ENCODE measurements at regions not wholly inside any gene's neighbourhood (a gene's known extent, or its start where the extent isn't known, plus 50 kb on each side); places are given as distances from the start of the nearest gene placed in this dataset.

DNA sequence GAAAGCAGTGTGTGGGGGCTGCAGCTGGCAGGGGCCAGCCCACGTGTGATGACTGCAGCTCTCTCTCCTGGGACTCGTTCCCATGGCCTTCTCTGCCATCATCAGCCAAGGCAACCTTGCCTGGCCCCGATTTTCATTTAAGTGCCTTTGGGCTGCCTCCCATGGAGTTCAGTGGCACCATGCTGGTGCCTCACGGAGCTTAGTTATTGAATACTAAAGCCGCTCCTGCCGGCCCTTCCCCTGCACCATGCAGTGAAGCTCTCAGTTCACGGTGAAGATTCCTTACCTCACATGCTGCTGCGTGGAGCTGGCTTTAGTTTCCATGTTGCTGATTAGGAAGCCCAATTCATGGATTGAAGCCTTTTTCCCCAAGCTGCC, 141.5 kb upstream of the EEPD1 start:
- no peak for DNase-seq

DNA sequence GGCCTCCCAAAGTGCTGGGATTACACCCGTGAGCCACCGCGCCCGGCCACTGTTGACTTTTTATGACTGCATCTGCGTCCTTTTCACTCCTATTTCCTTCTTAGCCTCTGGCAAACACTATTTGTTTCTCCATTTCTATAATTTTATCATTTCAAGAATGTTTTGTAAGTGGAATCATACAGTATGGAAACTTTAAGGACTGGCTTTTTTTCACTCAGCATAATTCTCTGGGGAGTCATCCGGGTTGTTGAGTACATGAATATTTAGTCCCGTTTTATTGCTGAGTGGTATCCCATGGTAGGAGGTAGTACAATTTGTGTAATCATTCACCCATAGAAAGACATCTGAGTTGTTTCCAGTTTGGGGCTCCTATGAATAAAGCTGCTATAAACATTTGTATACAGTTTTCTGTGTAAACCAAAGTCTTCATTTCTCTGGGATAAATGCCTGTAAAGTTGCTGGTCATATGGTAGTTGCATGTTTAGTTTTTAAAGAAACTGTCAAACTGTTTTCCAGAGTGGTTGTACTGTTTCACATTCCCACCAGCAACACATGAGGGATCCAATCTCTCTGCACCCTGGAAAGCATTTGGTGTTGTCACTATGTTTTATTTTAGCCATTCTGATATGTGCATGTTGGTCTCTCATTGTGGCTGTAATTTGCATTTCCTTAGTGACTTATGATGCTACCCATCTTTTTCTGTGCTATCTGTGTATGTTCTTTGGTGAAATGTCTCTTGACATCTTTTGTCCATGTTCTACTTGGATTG, 139.6 kb upstream of the EEPD1 start:
- no peak for DNase-seq

DNA sequence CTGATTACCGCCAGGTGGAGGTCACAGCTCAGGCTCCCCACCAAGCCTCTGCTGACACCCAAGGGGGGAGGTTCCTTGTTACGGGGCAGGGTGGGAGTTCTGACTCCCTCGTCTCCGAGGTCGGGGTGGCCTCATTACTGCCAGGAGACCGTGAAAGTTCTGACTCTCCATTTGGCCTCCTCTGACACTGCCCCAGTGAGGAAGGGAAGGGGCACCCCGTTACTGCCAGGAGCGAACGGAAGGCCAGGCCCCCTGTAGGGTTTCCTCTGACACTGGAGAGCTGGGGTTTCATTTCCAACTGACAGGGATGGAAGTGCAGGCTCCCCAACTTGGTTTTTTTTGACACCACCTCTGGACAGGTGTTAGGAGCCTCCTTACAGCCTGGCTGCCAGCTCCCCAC, 138.1 kb upstream of the EEPD1 start:
- no peak for DNase-seq

DNA sequence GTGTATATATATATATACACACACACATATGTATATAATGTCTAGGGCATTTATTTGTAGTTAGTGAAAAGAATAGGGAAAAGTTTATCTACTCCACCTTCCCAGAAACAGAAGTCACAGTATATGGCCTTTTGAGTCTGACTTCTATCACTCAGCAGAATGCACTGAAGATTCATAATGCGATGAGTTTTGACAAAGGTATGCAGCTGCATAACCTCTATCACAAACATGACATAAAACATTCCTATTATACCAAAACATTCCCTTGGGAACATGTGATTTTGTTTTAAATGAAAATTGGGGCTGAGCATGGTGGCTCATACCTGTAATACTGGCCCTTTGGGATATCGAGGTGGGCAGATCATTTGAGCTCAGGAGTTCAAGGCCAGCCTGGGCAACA, 137.3 kb upstream of the EEPD1 start:
- no peak for DNase-seq

DNA sequence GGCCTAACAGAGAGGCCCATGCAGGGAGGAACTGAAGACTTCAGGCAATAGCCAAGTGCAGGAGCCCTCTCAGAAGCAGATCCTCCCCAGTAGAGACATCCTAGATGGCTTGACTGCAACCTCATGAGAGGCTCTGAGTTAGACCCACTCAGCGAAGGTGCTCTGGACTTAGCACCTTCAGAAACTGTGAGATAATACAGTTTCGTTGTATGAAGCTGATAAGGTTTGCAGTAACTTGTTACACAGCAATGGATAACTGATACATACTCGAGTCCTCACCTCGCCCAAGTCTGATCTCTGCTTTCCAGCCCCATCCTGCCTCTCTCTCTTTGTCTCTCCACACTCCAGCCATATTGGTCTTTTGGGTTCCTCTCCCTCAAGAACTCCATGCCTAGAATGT, 136.4 kb upstream of the EEPD1 start:
- no peak for DNase-seq

DNA sequence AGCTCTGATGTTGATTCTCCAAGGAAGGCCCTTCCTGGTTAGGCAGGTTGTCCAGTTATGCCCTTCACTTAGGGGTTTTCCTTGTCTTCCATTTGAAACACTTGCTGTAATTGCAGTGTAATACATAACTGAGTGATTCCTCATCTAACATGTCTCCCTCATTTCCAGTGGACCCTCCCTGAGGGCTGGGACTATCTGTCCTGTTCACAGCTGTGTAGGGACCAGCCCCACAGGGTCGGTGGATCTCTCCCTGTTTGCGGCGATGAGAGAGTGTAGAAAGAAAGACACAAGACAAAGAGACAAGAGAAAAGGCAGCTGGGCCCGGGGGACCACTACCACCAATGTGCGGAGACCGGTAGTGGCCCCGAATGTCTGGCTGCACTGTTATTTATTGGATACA, 135.9 kb upstream of the EEPD1 start:
- no peak for DNase-seq

DNA sequence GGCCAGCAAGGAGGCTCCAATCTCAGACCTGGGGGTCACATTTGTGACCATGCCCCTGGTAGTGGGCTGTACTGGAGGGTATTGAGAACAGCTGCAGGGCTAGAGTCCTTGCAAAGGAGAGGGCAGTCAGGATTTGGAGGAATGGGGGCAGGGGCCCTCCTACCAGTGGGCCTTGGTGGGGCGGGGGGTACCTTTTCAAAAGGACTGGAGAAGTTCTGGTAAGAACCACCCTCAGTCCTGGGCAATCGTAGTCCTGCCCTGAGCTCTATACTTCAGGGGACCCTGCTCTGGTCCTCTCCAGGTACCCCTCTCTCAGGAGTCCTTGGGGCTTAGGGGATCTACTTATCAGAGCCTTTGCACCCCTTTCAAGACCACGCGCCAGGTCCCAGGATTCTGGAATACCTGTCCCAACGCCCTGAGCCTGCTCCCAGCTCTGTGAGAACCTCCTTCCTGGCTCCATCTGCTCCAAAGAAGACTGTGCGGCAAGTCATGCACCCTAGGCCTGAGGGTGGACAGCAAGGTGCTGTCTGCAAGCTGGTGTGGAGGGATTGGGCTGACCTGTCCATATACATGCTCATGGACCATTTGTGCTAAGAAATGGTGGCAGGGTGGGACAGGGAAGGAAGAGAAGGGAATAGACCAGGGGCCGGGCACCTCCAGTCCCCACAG, 134.1 kb upstream of the EEPD1 start:
- no peak for DNase-seq

DNA sequence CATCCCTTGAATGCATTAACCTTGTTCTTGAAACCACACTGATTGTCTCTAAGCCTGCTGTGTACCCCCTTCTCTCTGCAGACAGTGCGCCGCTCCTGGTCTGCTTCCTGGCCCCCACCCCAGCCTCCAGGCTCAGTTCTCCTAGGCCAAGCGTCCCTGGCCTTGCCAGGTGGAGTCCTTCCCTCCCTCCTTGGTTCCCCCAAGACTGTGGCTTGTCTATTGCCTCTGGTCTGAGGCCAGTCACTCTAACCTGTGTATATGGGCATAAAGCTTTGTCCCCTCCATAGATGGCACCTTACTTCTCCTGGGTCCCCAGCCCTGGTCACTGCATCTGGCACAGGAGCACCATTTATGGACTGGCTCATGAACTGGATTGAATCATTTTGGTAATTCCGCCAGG, 133.5 kb upstream of the EEPD1 start:
- no peak for DNase-seq

DNA sequence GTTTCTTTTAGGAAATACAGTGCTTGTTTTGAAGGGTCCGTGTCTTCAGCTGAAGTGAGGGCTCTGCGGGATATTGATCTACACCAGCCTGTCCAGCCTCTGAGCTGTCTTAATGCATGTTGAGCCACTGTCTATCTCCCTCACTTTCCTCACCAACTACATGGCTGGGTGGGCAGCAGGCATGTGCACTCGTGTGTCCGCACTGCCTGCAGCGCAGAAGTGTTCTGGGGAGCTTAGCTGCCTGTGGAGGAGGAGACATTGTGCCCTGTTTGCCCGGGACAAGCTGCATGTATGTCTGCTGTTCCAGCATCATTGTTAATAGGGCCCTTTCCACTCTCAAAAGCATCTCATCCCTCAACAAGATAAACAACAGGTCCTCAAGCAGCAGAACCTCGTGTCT, 133.1 kb upstream of the EEPD1 start:
- DNase-seq, result no peak

DNA sequence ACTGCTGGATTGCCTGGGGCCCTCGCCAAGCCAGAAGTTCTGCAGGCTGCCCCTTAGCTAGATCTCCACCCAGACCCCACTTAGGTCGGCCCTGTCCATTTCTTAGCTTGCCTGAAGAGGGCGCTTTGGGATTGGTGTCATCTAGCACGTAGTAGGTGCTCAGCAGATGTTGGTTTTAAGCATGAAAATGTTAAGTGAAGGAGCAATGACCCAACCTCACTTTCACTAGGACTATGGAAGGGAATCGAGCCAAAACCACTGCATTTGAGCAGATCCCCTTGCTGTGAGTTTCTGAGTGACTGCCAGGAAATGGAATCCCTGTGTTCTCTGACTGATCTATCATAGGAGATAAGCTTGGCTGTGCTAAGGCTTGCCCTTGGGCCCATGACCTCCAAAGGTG, 131.7 kb upstream of the EEPD1 start:
- DNase-seq, result no peak

DNA sequence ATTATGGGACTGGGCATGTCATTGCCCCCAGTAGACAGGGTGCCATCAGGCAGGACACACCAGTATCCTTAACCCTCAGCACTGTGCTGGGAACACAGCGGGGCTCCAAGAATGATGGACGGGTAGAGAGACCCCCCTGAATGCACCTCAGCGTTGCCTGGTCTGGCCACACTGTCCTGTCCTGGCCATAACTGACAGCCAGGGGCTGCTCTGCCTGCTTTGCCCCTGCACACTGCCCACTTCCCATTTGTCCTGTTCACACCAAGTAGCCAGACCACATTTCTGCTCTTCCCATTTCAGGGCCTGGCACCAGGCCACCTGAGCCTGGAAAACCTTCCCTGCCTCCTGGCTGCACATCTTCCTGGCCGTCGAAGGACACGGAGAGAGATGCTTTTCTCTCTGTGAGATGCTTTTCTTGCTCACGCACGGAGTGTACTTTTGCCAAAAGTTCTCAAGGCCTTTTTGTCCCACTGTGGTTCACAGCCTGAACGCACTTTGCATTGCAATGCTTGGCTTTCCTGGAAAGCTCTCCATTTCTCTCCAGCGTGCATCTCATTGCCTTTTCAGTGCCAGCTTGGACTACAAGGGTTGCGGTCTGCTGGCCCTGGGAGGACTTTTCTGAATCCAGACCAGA, 131.0 kb upstream of the EEPD1 start:
- no peak for DNase-seq

DNA sequence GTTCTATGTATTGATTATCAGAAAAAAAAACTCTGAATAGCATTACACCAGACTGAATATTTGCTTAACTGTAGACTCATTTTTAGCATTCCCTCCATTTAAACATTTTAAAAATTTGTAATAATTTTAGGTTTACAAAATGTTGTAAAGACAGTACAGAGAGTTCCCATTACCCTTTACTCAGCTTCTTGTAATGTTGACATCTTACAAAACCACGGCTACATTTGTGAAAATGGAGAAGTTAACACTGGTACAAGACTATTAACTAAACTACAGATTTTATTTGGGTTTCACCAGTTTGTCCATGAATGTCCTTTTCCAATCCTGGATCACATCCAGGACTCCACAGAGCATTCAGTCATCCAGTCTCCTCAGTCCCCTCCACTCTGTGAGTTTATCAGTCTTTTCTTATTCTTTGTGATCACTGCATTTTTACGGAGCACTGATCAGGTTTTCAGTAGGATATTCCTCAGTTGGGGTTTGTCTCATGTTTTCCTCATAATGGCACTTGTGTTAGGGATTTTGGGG, 130.0 kb upstream of the EEPD1 start:
- DNase-seq, result no peak

DNA sequence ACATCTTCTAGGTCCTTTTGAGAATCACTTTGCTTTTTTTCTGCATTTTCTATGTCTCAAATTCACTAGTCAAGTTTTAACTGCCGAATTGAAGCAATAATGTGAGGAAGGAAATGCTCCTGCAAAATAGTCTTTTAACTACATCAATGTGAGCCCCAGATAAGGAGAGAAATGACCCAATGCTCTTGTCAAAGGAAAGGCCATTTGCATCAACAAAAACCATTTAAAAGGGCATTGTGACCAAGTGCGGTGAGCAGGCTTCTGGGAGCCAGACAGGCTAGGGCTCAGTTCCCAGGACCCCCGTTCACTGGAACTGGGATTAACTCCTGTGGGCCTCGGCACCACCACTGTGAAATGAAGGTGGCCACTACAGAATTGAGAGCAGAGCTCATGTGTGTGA, 127.9 kb upstream of the EEPD1 start:
- DNase-seq, result no peak

DNA sequence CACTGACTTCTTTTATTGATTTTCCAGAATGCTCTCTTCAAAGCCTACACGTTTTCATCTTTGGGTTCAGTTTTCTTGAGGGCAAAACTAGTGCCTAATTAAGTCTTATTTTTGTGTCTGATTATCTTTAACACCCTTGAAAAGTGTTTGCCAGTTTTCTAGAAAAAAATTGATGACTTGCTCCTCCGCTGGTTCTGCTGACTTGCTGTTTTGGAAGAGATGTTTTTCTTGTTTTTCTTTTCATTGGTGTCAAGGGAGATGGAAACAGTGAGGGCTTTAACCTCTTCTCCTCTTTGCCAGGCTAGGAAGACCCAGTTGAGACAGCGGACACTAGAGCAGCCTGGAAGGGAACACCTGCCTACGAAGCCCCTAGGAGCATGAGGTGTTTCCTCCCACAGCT, 123.7 kb upstream of the EEPD1 start:
- DNase-seq, result no peak

DNA sequence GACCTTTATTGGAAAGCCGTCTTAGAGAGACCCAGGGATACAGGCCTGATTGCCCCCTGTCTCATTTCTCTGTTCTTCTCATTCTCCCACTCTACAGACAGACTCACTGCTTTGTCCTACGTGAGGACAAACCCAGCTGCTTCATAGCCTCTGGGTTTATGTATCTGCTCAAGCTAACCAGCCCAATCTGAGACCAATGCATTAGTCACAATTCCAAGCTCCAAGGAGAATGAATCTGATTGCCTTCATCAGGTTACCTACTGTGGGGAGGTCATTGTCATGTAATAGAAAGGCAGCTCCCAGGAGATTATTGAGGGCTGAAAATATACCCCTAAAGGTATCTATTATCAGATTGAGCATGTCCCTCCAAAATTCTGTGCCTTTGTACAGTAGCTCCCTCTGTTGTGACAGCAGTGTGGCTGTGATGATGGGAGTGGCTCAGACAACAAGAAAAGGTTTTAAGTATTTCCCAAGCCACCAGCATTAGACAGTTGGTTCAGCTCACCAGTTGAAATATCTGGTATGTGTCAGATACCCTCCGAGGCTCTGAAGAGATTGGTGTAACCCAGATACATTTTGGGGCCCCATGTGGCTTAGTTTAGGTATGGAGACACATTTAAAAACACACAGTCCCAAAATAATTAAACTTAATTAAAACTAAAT, 123.1 kb upstream of the EEPD1 start:
- DNase-seq, result no peak

DNA sequence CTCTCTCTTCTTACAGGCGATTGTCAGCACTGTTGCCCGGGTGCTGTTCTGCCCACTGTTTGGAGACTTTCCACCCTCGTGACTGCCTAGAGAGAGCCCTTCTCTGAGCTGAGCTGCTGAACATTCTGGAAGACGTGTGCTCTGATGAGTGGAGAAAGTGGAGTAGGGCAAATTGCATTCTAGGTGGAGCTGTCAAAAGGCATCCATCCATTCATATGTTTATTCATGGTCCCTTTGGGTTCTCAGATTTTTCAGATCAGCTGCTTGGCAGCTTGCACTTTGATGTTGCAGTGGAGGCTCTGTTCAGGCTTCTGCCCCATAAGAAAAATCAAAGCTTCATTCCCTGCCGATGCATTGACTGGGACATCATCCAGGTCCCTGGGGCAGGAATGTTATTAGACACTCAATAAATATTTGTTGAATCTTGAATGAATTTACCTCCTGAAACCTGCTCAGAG, 120.7 kb upstream of the EEPD1 start:
- DNase-seq, result peak; percentile 28

DNA sequence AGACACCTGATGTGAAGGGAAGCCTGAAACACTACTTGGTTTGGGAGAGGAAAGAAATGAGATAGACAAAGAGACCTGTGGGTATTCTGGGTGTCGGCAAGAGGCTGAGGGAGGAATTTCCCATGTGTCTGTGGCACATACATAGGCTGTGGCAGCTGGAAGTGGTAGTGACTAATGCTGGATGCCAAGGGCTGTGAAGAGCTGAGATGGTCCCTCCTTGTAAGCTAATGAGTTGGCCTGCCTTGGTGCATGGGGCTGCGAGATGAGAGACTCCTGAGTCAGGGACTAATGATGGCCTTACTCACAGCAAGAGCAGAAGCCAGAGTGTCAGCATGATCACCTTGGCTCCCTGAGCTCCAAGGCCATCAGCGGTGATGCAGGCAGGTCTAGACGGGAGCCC, 119.0 kb upstream of the EEPD1 start:
- no peak for DNase-seq

DNA sequence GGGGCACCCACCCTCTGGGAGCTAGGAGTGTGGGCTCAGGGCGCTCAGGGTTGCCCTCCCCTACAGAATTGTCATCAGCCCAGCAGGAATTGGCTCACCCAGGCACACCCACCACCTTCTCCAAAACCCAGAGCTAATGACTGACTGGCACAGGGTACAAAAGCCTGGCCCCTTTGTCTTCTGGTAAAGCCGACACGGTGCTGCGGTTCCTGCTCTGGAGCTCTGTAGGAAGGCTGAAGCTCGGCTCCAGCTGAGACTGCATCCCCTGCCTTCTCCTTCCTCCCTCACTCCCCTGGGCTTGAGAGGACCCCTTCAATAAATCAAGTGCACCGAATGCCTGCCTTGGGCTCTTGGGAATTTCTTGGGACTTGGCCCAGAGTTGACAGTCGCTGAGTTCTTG, 117.9 kb upstream of the EEPD1 start:
- no peak for DNase-seq

DNA sequence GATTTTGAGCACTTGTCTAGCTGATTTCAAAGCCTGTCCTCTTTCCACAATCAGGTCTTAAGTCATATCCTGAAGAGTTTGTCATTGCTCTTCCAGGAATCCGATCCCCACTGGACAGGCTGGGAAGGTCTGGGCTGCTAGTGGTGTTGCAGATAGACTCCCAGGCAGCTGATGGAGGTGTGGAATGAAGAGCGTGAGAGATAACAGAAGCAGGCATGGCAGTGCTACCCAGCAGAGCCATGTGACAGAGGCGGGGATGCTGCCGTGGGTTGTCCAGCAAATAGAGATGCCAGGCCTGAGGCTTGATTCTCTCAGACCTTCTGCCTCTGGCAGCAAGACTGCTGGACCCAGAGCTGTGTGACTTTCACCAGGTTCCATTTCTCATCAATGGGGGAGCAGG, 116.5 kb upstream of the EEPD1 start:
- no peak for DNase-seq

DNA sequence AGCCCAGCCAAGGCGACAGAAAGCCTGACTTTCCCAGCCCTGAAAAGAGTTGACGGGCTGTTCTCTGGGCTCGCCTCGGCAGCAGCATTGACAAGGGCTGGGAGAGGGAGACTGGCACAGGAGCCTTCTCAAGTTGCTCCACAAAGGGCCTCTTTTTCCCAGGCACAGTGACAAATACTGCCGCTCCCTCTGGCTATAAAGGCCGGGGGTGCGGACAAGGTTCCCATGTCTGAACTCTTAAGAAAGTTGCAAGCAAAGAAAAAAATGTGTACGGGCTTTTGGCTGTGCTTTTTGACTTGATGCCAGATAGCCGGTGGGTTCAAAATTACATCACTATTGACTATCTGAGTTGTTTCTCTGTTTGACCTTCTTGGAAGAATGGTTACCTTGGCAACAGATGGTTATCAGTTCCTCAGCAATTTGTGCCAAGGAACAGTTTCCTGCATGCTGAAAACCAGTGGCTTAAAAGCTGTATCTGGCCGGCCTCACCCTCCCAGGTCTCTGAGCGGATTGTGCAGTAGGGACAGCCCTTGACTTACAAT, 115.9 kb upstream of the EEPD1 start:
- no peak for DNase-seq

DNA sequence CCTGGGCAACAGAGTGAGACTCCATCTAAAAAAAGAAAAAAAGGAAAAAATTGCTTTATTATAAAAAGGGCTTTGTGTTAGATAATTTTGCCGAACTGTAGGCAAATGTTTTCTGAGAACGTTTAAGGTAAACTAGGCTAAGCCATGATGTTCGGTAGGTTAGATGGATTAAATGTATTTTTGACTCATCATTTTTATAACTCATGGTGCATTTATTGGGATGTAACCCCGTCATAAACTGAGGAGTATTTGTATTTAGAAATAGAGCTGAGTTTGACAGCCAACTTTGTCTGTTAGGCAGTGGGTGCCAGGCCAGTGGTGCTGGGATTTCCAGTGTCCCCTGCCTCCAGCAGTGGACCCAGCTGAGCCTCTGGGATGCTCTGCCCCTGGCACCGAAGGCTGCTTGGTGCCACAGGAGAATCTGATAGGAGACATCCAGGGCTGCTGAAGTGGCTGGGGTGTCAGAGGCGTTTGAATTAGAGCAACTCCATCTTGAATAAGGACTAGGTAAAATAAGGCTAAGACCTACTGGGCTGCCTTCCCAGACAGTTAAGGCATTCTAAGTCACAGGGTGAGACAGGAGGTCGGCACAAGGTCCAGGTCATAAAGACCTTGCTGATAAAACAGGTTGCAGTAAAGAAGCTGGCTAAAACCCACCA, 114.9 kb upstream of the EEPD1 start:
- DNase-seq, result no peak

DNA sequence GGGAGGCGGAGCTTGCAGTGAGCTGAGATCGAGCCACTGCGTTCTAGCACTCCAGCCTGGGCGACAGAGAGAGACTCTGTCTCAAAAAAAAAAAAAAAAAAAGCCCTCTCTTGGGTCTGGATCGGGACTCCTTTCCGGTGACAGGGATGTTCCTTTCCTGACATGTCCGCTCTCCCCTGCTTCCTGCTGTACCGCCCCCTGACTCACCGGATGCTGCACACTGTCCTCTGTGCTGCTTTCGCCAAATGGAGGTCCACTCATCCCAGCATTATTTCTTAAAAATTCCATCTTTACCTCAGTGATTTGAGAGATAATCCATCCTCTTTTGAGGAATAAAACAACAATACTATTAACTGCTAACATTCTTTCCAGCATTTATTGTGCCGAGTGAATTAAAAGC, 113.8 kb upstream of the EEPD1 start:
- no peak for DNase-seq

DNA sequence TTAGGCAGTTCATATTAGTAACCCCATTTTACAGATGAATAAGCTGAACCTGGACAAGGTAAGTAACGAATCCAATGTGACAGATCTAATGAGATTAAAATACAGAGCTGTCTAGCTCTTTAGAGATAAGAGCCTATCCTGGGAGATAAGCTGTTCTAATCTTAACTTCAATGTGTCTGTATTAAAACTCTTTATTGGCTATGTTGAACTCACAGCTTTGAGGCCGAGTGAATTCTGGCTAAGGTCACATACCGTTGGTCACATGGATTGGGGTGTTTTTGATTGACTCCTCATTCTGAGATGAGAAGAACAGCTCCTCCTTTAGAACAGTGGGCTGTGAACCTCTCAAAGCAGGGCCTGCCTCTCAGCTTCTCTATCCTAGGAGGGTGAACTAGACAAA, 113.4 kb upstream of the EEPD1 start:
- DNase-seq, result no peak

Data from NCI-H1048 (cell line).